ENCODE measurements at regions not wholly inside any gene's neighbourhood (a gene's known extent, or its start where the extent isn't known, plus 50 kb on each side); places are given as distances from the start of the nearest gene placed in this dataset.

DNA sequence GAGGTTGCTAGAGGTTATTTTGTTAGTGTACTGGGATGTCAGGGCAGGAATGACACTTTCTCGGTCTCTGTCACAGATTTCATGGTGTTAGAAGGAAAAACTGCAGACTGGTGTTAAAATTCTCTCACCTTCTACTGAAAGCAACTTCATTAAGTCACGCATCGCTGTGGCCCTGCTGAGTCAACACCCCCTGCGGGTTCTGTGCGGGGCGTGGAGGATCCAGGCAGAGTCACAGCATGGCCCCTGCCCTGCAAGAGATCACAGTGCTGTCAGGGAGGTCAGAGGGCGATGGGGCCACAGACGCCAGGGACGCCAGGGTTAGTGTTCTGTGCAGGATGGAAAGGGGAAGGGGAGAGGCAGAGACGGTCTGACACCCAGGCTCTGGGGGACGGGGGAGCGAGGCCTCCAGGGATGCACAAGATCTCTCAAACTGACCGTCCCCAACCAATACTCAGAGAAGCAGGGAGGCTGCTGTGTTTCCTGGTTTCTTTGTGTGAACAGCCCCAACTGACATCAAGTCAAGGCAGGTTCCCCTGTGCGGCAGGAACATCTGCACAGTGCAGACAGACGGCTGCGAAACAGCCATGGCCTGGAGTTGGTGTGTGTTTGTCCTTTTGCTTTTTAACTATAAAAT is 354.9 kb upstream of the SALL3 start:
- DNase-seq (ENCODE audit: low read depth in 4 of 4, low spot score in 3 of 4), result no peak

GRCh38 chr18:78625847-78626246 is 353.8 kb upstream of the SALL3 start:
- no peak for DNase-seq (ENCODE audit: low read depth in 4 of 4, low spot score in 3 of 4)

DNA sequence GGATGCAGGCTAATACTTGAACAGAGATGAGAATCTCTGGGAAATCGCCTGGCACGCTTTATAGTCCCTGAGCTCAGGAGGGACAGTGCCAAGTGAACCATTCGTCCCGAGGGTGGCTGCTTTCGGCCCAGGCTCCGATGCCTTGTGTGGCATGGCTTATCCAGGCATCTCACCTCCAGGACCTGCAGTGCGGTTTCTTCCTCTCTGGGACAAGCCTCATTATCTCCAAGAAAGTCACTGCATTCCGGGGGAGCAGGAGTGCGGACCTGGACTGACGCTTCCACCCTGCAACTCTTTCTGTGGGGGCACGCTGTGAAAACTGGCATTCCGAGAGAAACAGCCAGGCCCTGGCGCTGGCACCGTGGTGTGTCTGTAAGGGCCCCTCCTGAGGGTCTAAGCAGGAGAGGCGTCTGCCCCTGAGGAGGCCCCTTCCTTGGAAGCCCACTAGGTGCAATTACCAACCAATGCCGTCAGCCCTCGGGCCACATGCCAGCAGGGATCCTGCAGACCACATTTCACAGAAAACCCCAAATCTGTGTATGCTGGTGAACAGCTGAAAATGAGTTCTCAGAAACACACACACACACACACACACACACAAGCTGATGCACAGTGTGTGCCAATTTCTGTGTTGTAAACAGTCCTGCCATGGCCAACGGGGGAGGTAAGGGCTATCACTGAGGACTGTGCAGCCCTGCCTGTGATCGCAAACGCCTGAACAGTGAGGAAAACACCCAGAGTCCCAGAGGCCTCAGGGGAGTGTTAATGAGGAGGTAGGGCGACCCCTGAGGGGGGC is 351.9 kb upstream of the SALL3 start:
- DNase-seq (ENCODE audit: low read depth in 4 of 4, low spot score in 3 of 4), result no peak

DNA sequence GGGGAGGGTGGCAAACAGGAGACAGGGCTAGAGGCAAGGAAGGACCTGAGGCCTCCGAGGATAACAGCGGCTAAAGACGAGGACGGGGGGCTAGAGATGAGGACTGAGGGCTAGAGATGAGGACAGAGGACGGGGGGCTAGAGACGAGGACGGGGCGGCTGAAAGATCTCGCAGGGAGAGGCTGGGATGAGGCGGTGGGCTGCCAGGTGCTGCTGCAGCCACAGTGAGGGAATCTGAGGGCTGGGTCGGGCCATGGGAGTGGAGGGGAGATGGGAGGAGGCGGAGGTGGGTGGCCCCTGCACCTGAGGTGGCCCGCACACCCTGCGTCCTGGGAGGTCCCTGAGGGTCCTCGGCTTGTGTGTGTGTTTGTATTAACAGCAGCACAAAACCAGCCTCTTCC is 350.2 kb upstream of the SALL3 start:
- no peak for DNase-seq (ENCODE audit: low read depth in 4 of 4, low spot score in 3 of 4)

DNA sequence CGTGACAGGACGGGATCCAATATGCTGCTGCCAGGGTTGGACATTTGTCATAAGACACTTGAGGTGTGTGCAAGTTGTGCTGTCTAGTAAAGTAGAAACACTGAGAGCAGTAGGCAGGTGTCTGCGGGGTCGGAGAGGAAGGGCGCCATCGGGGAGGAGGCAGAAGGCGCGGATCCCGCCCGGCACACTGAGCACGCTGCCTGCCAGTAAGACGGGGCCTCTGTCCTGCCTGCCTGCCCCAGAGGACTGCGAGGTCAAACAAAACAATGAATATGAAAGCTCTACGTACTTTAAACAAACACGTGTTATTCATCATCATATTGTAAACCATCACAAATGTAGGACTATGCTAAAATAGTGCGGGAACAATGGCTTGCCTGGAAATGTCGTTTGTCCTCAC is 349.3 kb upstream of the SALL3 start:
- DNase-seq (ENCODE audit: low read depth in 4 of 4, low spot score in 3 of 4), result no peak

- no peak for DNase-seq (ENCODE audit: low read depth in 4 of 4, low spot score in 3 of 4)
Observed at GRCh38 chr18:78630981-78631510, 348.6 kb upstream of the SALL3 start.

- no peak for DNase-seq (ENCODE audit: low read depth in 4 of 4, low spot score in 3 of 4)
Observed at GRCh38 chr18:78632111-78632541, 347.5 kb upstream of the SALL3 start.

GRCh38 chr18:78634061-78634696 is 345.4 kb upstream of the SALL3 start:
- DNase-seq (ENCODE audit: low read depth in 4 of 4, low spot score in 3 of 4), result no peak

- no peak for DNase-seq (ENCODE audit: low read depth in 4 of 4, low spot score in 3 of 4)
Observed at GRCh38 chr18:78635093-78635800, 344.4 kb upstream of the SALL3 start.

DNA sequence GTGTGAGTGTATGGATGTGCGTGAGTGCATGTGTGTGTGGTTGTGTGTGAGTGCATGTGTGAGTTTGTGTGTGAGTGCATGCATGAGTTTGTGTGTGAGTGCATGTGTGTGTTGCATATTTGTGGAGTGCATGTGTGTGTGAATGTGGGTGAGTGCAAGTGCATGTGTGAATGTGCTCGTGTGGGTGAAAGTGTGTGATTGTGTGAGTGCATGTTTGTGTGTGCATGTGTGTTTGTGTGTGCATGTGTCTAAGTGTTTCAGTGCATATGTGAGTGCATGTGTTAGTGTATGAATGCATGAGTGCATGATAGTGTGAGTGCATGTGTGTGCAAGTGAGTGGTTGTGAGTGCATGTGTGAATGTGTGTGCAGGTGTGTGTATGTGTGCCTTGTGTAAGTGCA is 343.4 kb upstream of the SALL3 start:
- DNase-seq (ENCODE audit: low read depth in 4 of 4, low spot score in 3 of 4), result no peak

GRCh38 chr18:78637442-78638402 is 341.9 kb upstream of the SALL3 start:
- DNase-seq (ENCODE audit: low read depth in 4 of 4, low spot score in 3 of 4), result no peak

DNA sequence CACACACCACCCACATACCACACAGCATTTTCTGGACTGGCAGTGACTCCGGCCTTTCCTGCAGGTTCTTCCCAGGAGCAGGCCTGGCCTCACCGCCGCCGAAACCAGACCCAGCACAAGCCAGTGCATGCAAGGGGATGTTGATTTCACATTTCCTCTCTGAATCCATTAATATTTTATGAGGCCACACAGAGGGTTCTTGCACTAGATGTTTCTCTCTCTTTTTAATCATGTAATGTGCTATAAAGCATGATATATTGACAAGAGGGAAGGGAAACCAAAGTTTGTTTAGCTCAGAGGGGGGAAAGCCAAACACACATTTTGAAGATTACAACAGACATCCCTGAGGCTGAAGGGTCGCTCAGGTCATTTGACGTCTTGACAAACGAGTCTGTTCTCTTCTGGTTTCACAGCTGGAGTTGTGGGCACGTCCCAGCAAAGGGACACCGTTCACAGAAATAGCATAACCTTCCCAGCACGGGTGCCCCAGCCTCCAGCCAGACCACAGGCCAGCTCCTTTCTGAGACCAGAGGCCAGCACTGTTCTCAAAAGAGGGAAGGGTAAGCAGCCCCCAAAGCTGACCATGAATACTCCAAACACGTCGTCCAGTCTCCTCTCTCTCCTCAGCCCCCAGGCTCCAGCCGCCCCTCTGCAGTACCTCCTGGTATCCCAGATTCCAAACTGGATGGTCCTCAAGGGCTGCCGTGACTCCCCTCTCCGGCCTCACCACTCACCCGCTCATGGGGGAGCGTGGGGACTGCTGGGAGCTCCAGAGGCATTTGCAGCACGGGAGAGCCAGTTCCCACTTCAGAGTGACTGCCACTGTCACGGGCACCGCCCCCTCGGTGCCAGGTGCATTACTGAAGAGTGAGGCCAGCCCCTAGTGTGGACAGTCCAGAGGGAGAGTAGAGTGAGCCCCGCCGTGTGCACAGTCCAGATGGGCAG is 340.3 kb upstream of the SALL3 start:
- no peak for DNase-seq (ENCODE audit: low read depth in 4 of 4, low spot score in 3 of 4)

GRCh38 chr18:78640246-78640995 is 339.2 kb upstream of the SALL3 start:
- DNase-seq (ENCODE audit: low read depth in 4 of 4, low spot score in 3 of 4), result no peak

DNA sequence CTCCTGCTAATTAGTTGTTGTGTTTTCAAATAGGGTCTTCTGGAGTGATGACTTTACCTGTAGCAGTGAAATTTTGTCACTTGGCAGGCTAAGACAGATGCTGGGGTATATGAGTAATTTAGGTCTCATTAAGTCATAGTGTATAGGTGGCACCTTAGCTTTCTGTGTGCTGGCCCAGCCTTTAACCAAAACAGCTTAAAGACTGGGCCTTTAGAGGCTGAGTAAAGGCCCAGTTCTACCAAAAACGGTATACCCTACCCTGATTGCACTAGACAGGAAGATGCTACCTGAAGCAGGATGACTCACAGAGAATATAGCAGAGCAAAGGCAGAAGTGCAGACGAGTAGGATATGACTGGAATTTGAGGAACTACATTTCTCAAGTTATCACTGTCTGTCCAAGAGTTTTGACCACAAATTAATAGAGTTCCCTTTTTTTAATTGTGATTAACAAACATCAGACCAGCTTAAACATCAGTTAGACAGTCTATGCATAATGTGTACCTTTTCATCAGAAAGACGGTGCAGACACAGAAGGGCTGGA is 337.9 kb upstream of the SALL3 start:
- DNase-seq (ENCODE audit: low read depth in 4 of 4, low spot score in 3 of 4), result no peak

DNA sequence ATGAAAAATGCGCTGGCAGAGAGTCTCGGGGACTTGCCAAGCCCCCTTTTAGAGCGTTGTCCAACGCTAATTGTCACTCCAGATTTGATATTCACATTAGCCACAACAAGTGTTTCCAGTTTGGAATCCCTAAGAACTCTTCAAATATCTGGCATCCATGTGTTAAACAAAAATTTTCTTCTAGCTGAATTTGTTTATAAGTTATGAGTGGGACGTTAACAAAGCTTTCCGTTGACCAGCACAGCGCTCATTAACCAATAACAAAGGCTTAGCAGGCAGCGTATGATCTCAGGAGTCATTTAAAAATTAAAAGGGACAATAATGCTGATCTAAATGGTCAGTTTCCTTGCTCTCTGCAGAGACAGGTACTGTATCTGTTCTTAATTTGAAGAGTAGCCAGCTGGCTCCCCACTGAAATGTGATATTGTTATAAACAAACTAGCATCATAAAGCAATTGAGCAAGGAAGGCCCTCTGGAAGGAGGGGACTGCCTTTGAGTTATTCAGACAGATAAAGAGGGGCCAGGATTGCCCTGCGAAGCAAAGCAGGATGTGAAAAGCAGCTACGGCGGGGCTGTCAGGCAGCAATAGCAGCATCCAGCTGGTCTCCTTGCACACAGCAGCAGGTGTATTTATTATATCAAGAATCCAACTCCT is 337.2 kb upstream of the SALL3 start:
- no peak for DNase-seq (ENCODE audit: low read depth in 4 of 4, low spot score in 3 of 4)

DNA sequence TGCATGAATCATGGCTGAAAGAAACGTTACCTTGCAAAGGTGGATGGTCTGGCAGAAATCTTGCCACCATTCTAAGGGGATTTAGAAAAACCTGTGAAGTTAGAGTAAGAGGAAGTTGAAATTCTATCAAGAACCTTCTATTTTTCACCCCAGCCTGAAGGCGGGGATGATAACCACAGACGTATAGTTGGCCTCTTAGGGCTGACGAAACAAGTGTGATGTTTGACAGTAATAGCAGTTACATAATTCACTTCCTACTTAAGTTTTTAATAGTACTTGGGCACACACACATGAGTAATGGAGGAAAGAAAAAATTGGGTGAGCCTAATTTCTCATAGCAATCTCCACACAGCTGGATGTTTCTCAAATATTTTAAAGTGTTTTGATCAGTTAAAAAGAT is 336.6 kb upstream of the SALL3 start:
- no peak for DNase-seq (ENCODE audit: low read depth in 4 of 4, low spot score in 3 of 4)

GRCh38 chr18:78643981-78644380 is 335.6 kb upstream of the SALL3 start:
- DNase-seq (ENCODE audit: low read depth in 4 of 4, low spot score in 3 of 4), result no peak
